GM21390 (cell line): ENCODE measurements at regions not wholly inside any gene's neighbourhood (a gene's known extent, or its start where the extent isn't known, plus 50 kb on each side); places are given as distances from the start of the nearest gene placed in this dataset.
"Not testable (repeated sequence)": the region's sequence is repeated elsewhere in the genome, so short reads cannot be mapped to it uniquely, and the experiment has no call there.

Experiments
- ATAC-seq: cut with Tn5 transposase; IDR thresholded peaks from one replicate; pipeline ENCODE4 v1.9.1; 2021; ENCODE audit not compliant: unreplicated experiment

DNA sequence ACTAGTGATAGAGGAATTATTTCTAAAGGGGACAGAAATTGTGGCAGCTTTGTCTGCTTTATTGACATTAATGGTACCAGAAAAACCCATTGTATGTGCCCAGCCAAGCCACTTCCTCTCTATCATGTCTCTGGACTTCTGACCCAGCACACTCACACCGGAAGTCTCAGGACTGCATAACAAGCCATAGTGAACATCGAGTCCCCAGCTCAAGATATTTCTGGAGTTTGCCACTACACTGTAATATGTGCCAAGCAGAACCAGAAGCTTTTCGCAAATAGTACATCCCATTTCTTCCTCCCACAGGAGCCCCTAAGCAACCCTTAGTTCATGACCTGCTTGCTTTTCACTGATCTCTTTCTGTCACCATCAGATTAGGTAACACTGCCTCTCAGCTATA lies 187.4 kb upstream of the GHR start:
- ATAC-seq, result no peak

DNA sequence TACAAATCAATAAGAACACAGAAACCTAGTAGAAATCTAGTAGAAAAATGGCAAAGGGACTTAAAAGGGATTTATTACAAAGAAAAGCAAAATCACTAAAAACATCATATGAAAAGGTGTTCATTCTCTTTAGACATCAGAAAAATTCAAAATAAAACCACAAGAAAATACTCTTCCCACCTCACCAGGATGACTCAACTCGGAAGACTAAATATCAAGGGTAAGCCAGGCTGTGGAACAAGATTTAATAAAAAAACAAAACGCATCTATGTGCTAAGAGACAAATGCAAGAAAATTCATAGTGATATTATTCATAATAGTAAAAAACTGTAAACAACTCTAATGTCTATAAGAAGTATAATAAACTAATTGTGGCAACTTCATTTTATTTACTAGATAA lies 181.6 kb upstream of the GHR start:
- ATAC-seq, result no peak

DNA sequence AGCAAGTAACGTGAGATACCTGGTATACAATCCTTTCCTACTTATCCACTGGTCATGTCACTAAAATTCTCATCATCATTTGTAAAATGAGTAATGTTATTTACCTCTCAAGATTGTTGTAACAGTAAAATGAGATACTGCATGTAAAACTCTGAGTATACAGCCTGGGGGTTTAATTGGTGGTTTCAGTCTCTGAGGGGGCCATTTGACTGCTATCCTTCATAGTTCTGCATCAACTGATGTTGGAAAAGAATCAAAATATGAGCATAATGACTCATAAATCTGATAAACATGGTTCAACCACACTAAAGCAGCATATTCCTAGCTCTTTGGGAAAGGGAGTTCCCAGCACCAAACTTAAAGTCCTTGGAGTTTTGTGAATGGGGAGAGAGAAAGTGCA lies 181.0 kb upstream of the GHR start:
- no peak for ATAC-seq

DNA sequence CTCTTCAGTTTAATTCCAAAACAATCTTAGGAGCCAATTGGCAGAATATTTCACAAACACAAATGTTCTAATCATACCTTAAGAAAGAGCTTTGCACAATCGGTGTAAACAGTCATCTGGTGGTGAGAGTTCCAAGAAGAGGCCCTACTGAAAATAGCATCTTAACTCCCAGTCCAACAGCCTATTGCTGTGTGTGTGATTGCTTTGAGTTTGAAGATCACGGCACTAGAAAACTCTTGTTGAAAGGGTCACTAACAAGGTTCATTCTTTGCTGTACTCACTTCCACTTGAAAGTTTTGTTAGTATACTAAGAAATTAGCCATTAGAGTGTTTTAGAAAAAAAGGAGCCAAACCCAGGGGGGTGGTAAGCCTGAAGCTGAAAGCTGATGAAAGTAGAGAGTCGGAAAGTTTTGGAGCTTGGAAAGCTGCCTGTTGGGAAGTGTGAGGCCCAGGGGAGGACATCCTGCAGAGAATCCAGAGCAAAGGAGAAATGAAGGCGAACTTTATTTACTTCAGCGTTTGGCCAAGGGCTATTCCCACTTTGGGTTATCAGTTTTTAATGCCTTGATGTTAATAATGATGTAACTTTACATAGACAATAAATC lies 180.3 kb upstream of the GHR start:
- no peak for ATAC-seq

DNA sequence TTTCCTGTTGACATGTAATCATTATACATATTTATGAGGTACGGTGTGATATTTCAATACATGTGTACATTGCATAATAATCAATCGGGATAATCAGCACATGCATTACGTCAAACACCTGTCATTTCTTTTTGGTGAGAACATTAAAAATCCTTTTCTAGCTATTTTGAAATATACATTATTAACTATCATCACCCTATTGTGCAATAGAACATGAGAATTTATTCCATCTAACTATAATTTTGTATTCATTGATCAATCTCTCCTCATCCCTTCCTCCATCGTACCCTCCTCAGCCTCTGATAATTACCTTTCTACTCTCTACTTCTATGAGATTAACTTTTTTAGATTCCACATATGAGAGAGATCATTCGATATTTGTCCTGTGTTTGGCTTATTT lies 170.9 kb upstream of the GHR start:
- ATAC-seq, result no peak

GRCh38 chr5:42259914-42260313 lies 163.3 kb upstream of the GHR start:
- not testable (repeated sequence) for ATAC-seq

DNA sequence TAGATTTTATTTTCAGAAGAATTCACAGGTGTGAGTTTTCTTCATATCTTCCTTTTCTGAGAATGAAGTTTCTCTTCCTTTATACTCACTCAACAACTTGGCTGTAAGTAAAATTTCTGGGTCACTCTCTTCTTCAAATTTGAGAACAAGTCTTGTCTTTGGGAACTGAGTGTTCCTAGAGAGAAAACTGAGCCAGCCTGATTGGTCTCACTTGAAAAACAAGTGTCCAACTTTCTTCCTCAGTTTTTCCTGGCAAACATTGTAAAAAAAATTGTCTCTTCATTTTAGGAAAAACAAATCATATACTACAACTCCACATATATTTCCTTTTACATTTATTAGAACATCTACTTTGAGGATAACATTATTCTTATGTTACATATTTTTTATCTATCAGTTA lies 156.1 kb upstream of the GHR start:
- ATAC-seq, result no peak

DNA sequence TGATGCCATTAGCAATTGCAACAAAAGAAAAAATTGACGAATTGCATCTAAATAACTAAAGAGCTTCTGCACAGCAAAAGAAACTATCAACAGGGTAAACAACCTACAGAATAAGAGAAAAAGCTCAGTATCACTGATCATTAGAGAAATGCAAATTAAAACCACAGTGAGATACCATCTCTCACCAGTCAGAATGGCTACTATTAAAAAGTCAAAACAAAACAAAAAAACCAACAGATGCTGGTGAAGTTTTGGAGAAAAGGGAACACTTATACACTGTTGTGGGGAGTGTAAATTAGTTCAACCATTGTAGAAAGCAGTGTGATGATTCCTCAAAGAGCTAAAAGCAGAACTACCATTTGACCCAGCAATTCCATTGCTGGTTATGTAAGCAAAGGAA lies 155.1 kb upstream of the GHR start:
- not testable (repeated sequence) for ATAC-seq

DNA sequence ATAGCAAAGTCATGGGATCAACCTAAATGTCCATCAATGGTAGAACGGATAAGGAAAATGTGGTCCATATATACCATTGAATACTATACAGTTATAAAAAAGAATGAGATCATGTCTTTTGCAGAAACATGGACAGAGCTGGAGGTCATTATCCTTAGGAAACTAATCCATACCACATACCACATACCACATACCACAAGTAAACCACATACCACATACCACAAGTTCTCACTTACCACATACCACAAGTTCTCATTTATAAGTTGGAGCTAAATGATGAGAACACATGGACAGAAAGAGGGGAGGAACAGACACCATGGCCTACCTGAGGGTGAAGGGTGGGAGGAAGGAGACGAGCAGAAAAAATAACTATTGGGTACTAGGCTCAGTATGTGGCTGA lies 154.6 kb upstream of the GHR start:
- no peak for ATAC-seq

DNA sequence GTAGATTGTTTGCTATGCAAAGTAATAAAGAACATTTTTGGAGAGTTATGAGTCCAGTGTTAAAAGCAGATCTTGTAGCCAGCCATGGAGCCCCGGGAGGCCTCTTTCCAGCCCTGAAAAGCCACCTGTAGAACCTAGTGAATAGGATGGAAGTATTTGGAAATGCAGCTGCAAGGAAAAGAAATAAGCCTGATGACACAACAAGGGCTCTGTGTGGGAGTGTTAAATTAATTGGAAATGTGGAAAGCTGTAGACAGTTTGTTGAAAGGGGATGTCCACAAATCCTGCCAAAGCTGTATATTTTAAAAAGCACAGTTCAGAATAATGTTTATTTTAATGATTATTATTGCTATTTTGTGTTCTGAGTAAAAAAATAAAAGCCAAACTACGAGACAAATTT lies 152.5 kb upstream of the GHR start:
- no peak for ATAC-seq

- ATAC-seq, result no peak
These were observed 148.3 kb upstream of the GHR start for GRCh38 chr5:42274913-42275312.

DNA sequence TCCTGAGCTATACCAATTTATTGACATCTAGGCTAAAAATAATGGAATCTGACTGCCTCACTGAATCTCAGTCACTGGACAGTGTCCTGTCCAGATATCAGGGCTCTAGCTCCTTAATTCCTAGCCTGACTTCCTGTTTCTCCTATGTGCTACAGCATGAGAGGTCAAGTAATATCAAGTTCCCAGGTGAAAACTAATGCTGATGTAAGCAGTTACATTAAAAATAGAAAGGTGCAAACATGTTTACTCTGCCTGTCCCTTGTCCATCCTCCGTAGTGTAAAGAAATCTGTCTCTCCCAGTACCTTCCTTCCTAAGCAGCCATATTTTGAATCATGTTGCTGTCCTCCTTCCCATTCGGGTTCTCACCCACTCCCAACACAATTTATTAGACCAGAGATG lies 145.9 kb upstream of the GHR start:
- no peak for ATAC-seq

DNA sequence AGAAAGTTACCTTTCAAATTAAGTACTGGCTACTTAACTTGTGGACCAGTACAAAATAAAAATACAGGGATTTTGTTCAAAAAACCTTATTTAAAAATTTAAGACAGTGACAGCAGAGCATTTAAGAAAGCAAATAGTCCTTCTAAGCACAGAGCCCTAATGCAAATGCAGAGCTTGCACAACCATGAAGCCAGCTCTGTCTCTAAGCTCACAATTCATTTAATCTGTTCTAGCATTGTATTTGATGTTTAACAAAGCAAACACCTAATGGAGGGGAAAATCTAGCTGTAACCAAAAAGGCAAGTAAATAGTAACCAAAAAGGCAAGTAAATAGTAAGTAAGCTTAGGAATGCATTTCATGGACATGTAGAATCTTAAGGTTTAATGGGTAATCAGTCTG lies 138.7 kb upstream of the GHR start:
- ATAC-seq, result no peak

GRCh38 chr5:42285230-42285629 lies 138.0 kb upstream of the GHR start:
- ATAC-seq, result no peak

DNA sequence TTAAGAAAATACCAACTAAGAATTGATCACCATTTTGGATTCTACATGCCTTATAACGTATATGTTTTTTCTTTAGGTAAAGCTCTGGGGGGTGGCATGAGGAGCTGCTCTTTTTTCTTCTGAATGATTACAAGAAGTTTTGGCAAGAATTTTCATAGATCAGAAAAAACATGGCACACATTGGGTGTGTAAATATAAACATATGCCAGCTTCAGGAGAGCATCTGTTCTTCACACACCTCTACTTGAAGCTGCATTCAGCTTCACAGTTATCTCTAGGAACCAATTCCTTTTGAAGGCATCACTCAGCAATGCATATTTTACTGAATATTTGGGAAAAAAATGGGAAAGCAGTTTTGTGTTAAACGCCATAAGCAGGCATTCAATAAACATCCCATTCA lies 122.7 kb upstream of the GHR start:
- no peak for ATAC-seq

DNA sequence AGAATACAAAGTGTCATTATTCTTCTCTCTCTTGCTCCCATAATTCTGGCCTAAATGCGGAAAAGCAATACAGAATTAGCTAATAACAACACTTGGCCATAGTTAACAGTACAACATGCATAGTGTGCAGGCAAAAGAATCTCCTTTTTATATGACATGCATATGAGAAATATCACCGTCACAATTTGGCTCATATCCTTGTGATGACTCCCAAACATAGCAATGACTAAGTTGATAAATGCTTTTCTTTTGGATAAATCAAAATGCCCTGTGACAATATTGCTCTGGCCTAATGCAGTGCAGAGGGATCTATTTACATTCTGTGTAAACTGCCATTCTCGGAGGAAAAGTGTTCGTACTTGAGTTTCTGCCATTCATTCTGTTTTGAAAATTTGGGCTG lies 121.9 kb upstream of the GHR start:
- no peak for ATAC-seq

- no peak for ATAC-seq
These were observed 121.1 kb upstream of the GHR start for GRCh38 chr5:42302186-42302585.

DNA sequence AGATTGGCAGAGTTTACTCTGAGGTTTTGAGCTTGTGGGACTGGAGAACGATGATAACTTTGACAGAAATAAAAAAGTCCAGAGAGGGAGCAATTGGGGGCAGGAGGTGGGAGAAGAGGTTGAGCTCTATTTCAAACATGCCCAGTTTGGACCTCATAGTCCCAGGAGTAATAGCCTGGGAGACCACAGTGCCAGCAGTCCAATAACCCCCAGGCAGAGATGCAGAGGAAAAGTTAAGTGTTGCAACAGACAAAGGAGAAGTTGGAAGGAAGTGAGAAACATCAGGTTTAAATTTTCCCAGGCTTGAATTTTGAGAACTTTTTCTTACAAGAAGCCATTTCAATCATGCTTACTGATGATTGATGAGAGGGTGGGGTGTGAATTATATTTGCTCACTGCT lies 117.0 kb upstream of the GHR start:
- no peak for ATAC-seq

GRCh38 chr5:42309865-42310264 lies 113.4 kb upstream of the GHR start:
- no peak for ATAC-seq

- ATAC-seq, result no peak
These were observed 108.0 kb upstream of the GHR start for GRCh38 chr5:42315214-42315613.

DNA sequence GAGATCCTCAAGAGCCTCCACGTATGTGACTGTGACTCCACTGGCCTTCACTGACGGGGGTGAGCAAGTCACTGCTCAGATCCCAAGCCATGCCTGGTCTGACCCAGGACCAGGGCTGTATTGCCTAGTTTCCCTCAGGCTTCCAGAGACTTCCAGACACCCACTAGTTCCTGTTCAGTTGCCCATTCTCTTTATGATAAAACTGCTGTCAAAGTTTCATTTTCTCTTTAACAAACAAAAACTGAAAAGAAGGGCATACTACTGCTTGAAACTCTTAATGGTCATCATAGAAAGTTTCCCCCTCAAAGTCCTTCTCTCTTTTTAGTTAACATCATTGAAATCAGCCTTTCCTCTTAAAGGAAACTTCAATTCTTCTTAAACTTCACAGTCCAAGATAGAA lies 105.7 kb upstream of the GHR start:
- no peak for ATAC-seq

- ATAC-seq, result not testable (repeated sequence)
These were observed 103.7 kb upstream of the GHR start for GRCh38 chr5:42319546-42319945.

GRCh38 chr5:42321785-42322184 lies 101.5 kb upstream of the GHR start:
- ATAC-seq, result no peak

DNA sequence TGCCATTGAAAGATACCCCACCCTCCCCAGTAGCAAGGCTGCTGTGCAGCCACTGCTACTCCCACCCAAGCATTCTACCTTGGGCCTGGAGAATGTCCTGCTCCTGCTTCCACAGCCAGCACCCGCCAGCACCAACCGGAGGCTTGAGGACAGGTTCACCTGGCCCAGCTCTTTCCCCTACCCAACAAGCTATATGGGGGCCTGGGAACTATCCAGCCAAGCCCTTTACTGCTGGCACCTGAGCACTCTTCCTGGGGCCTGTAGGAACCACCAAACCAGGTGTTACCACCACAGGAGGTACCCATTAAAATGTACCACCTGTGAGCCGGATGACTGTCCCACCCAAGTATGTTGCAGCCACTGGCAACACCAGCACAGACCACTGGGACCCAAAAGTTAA lies 86.1 kb upstream of the GHR start:
- ATAC-seq, result no peak
